IMR-90 (cell line): ENCODE measurements at regions not wholly inside any gene's neighbourhood (a gene's known extent, or its start where the extent isn't known, plus 50 kb on each side); places are given as distances from the start of the nearest gene placed in this dataset.

Experiments used
- CTCF ChIP-seq: conservative IDR thresholded peaks from 2 replicates; pipeline ENCODE4 v1.5.1; 2012; ENCODE audit warnings: mild to moderate bottlenecking, low read depth, low read length, improper control_type of control experiment
- POLR2A ChIP-seq: IDR thresholded peaks from 2 replicates; pipeline ENCODE4 v1.6.1; 2012; ENCODE audit warnings: mild to moderate bottlenecking, low read depth, low read length
- RAD21 ChIP-seq: IDR thresholded peaks from 2 replicates; pipeline ENCODE4 v1.6.1; 2012; ENCODE audit warnings: low read length, improper control_type of control experiment
- RCOR1 ChIP-seq: IDR thresholded peaks from 2 replicates; pipeline ENCODE4 v1.6.1; 2012; ENCODE audit warnings: mild to moderate bottlenecking, low read length, improper control_type of control experiment; ENCODE audit not compliant: insufficient replicate concordance
- RFX5 ChIP-seq: IDR thresholded peaks from 2 replicates; pipeline ENCODE4 v1.8.0; 2012; ENCODE audit warnings: low read depth, mild to moderate bottlenecking, low read length, moderate library complexity
- SMC3 ChIP-seq: fragments of 150-350 bp; IDR thresholded peaks from 2 replicates; pipeline ENCODE4 v1.6.1; 2016; ENCODE audit warnings: low read depth, mild to moderate bottlenecking, antibody characterized with exemption, low read length, moderate library complexity

- TF ChIP-seq CTCF (no peak), RFX5 (no peak), POLR2A (no peak), SMC3 (no peak), RAD21 (no peak), RCOR1 (no peak)
Observed at GRCh38 chr20:56808117-56808725, 179.1 kb downstream of the TFAP2C start.
